ENCODE measurements at regions not wholly inside any gene's neighbourhood (a gene's known extent, or its start where the extent isn't known, plus 50 kb on each side); places are given as distances from the start of the nearest gene placed in this dataset.

DNA sequence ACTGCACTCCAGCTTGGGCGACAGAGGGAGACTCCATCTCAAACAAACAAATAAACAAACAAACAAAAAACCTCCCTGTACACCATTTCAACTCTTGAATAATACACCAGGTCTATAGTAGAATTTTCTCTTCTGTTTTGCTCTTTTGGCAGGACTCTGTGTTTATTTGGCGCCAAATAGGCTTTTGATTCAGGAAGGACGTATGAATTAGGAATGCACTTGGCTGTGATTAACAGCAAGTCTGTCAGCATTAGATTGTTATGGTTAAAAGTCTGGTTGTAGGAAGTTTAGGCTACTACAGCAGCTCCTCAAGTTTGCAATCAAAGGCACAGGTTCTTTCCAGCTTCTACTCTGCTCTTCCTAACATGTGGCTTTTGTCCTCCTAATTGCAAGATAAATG lies 113.8 kb upstream of the KCNK1 start:
- TF ChIP-seq SP1 (IDR thresholded peaks at IDR 0.05; ENCODE audit: low read depth) (no peak), POLR2AphosphoS5 (IDR thresholded peaks at IDR 0.05; ENCODE audit: low read depth, low read length) (no peak), ELF1 (IDR thresholded peaks at IDR 0.05; ENCODE audit: borderline replicate concordance, low read depth) (no peak), EZH2phosphoT487 (IDR thresholded peaks at IDR 0.05; ENCODE audit: borderline replicate concordance) (no peak), ZNF274 (IDR thresholded peaks at IDR 0.05; ENCODE audit: low read depth, low read length) (no peak), EGR1 (IDR thresholded peaks at IDR 0.05; ENCODE audit: low read depth) (no peak), POLR2A (IDR thresholded peaks at IDR 0.05; ENCODE audit: borderline replicate concordance, extremely low read depth, insufficient read depth, insufficient read length) (no peak), JUND (IDR thresholded peaks at IDR 0.05) (no peak), EZH2 (IDR thresholded peaks at IDR 0.05) (no peak)
- TF ChIP-seq, protein P1, sequence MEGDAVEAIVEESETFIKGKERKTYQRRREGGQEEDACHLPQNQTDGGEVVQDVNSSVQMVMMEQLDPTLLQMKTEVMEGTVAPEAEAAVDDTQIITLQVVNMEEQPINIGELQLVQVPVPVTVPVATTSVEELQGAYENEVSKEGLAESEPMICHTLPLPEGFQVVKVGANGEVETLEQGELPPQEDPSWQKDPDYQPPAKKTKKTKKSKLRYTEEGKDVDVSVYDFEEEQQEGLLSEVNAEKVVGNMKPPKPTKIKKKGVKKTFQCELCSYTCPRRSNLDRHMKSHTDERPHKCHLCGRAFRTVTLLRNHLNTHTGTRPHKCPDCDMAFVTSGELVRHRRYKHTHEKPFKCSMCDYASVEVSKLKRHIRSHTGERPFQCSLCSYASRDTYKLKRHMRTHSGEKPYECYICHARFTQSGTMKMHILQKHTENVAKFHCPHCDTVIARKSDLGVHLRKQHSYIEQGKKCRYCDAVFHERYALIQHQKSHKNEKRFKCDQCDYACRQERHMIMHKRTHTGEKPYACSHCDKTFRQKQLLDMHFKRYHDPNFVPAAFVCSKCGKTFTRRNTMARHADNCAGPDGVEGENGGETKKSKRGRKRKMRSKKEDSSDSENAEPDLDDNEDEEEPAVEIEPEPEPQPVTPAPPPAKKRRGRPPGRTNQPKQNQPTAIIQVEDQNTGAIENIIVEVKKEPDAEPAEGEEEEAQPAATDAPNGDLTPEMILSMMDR (IDR thresholded peaks at IDR 0.05 in 2 of 3, conservative IDR thresholded peaks at IDR 0.05 in 1 of 3; ENCODE audit: borderline replicate concordance in 1 of 3, insufficient read depth in 1 of 3, low read depth in 2 of 3, low read length in 2 of 3), result no peak
- TF ChIP-seq, protein P2, sequence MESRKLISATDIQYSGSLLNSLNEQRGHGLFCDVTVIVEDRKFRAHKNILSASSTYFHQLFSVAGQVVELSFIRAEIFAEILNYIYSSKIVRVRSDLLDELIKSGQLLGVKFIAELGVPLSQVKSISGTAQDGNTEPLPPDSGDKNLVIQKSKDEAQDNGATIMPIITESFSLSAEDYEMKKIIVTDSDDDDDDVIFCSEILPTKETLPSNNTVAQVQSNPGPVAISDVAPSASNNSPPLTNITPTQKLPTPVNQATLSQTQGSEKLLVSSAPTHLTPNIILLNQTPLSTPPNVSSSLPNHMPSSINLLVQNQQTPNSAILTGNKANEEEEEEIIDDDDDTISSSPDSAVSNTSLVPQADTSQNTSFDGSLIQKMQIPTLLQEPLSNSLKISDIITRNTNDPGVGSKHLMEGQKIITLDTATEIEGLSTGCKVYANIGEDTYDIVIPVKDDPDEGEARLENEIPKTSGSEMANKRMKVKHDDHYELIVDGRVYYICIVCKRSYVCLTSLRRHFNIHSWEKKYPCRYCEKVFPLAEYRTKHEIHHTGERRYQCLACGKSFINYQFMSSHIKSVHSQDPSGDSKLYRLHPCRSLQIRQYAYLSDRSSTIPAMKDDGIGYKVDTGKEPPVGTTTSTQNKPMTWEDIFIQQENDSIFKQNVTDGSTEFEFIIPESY (IDR thresholded peaks at IDR 0.05; ENCODE audit: extremely low read depth, insufficient replicate concordance, low read length), result no peak
